HCT116 (cell line): ENCODE measurements at regions not wholly inside any gene's neighbourhood (a gene's known extent, or its start where the extent isn't known, plus 50 kb on each side); places are given as distances from the start of the nearest gene placed in this dataset.

Experiments
- CBX3 ChIP-seq: IDR thresholded peaks from 2 replicates; pipeline ENCODE4 v1.6.1; 2012; ENCODE audit warnings: low read depth
- CEBPB ChIP-seq: IDR thresholded peaks from 2 replicates; pipeline ENCODE4 v1.6.1; 2012; ENCODE audit warnings: low read depth
- CTCF ChIP-seq, 3 experiments: fragments of 200-600 bp in 1 of 3; sonication (generic) in 1 of 3; IDR thresholded peaks in 2 of 3; conservative IDR thresholded peaks in 1 of 3; 2 replicates each; pipeline ENCODE4 v1.5.1; 2012 to 2017; ENCODE audit warnings: low read depth in 2 of 3, low read length in 2 of 3, antibody characterized with exemption in 1 of 3, borderline replicate concordance in 1 of 3, control low read depth in 1 of 3, mild to moderate bottlenecking in 1 of 3, mixed read lengths in 1 of 3, mixed run types in 1 of 3, moderate library complexity in 1 of 3; ENCODE audit not compliant: insufficient read depth in 1 of 3
- EGR1 ChIP-seq: IDR thresholded peaks from 2 replicates; pipeline ENCODE4 v1.6.1; 2012; ENCODE audit warnings: low read depth
- EZH2 ChIP-seq: fragments of 200-600 bp; sonication (generic); IDR thresholded peaks from 2 replicates; pipeline ENCODE4 v1.6.1; 2017; ENCODE audit warnings: antibody characterized with exemption, mixed run types
- MAX ChIP-seq: IDR thresholded peaks from 2 replicates; pipeline ENCODE4 v1.6.1; 2012
- POLR2A ChIP-seq: IDR thresholded peaks from 2 replicates; pipeline ENCODE4 v1.7.0; 2011; ENCODE audit warnings: borderline replicate concordance; ENCODE audit not compliant: insufficient read depth, insufficient read length; ENCODE audit errors: extremely low read depth
- POLR2AphosphoS5 ChIP-seq: IDR thresholded peaks from 2 replicates; pipeline ENCODE4 v1.6.1; 2011; ENCODE audit warnings: mild to moderate bottlenecking, low read depth, low read length, moderate library complexity

GRCh38 chr9:35540315-35540714 is 50.4 kb downstream of the RUSC2 start:
- TF ChIP-seq CEBPB, result no peak
- no peak for TF ChIP-seq CTCF (IDR thresholded peaks at IDR 0.05 in 2 of 3, conservative IDR thresholded peaks at IDR 0.05 in 1 of 3; ENCODE audit: borderline replicate concordance in 1 of 3, insufficient read depth in 1 of 3, low read depth in 2 of 3, low read length in 2 of 3)
- no peak for TF ChIP-seq POLR2A
- no peak for TF ChIP-seq POLR2AphosphoS5
- TF ChIP-seq EGR1, result no peak
- TF ChIP-seq EZH2, result no peak
- TF ChIP-seq MAX, result no peak
- TF ChIP-seq CBX3, result no peak
